H1 (cell line): ENCODE measurements at regions not wholly inside any gene's neighbourhood (a gene's known extent, or its start where the extent isn't known, plus 50 kb on each side); places are given as distances from the start of the nearest gene placed in this dataset.

Experiments
- CTCF ChIP-seq, 3 experiments: IDR thresholded peaks; 1 replicate in 2 of 3; 2 replicates in 1 of 3; pipeline versions ENCODE4 v1.5.1 to v1.6.1; 2011; ENCODE audit warnings: low read length in 3 of 3, mild to moderate bottlenecking in 3 of 3, inconsistent platforms in 2 of 3, low read depth in 1 of 3, moderate library complexity in 1 of 3; ENCODE audit not compliant: insufficient read depth in 1 of 3; ENCODE audit errors: control extremely low read depth in 1 of 3
- POLR2A ChIP-seq, 2 experiments: IDR thresholded peaks; 1 replicate in 1 of 2; 2 replicates in 1 of 2; pipeline ENCODE4 v1.6.1; 2011; ENCODE audit warnings: low read depth in 2 of 2, low read length in 2 of 2, mild to moderate bottlenecking in 2 of 2; ENCODE audit errors: control extremely low read depth in 1 of 2
- RFX5 ChIP-seq: IDR thresholded peaks from 2 replicates; pipeline ENCODE4 v1.6.1; 2011; ENCODE audit warnings: low read depth, low read length, improper control_type of control experiment, borderline replicate concordance
- TCF12 ChIP-seq: IDR thresholded peaks from 2 replicates; pipeline ENCODE4 v1.6.1; 2011; ENCODE audit warnings: low read depth, mild to moderate bottlenecking, low read length
- USF2 ChIP-seq: IDR thresholded peaks from 2 replicates; pipeline ENCODE4 v1.6.1; 2011; ENCODE audit warnings: low read length, improper control_type of control experiment
- TF ChIP-seq, protein P1 (sequence below): IDR thresholded peaks from 2 replicates; pipeline ENCODE4 v1.6.1; 2011; ENCODE audit warnings: low read depth, mild to moderate bottlenecking, low read length; ENCODE audit not compliant: insufficient read depth

DNA sequence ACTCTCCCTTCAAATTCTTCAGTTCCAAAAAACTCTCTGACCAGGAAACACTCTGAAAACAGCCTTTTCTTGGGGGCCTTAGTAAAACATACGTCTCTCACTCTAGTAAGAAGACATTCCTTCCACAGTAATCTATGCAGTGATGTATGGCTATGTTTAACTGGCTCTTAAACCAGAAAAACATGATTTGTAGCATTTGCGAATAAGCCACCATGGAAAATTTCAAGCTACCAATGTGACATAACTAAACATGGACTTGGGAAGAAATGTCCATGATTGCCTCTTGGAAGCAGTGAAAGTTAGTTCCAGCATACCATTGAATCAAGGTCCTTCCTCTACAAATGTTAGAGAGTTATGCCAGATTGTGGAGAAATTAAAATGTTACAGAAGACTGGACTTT is 121.5 kb upstream of the ATF7IP start:
- TF ChIP-seq, protein P1, sequence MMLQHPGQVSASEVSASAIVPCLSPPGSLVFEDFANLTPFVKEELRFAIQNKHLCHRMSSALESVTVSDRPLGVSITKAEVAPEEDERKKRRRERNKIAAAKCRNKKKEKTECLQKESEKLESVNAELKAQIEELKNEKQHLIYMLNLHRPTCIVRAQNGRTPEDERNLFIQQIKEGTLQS: no peak
- TF ChIP-seq POLR2A (IDR thresholded peaks at IDR 0.05; ENCODE audit: control extremely low read depth in 1 of 2, low read depth in 2 of 2, low read length in 2 of 2): no peak
- no peak for TF ChIP-seq TCF12
- no peak for TF ChIP-seq RFX5
- no peak for TF ChIP-seq CTCF (IDR thresholded peaks at IDR 0.05; ENCODE audit: control extremely low read depth in 1 of 3, insufficient read depth in 1 of 3, low read depth in 1 of 3, low read length in 3 of 3)
- no peak for TF ChIP-seq USF2
